ENCODE measurements at regions not wholly inside any gene's neighbourhood (a gene's known extent, or its start where the extent isn't known, plus 50 kb on each side); places are given as distances from the start of the nearest gene placed in this dataset.

DNA sequence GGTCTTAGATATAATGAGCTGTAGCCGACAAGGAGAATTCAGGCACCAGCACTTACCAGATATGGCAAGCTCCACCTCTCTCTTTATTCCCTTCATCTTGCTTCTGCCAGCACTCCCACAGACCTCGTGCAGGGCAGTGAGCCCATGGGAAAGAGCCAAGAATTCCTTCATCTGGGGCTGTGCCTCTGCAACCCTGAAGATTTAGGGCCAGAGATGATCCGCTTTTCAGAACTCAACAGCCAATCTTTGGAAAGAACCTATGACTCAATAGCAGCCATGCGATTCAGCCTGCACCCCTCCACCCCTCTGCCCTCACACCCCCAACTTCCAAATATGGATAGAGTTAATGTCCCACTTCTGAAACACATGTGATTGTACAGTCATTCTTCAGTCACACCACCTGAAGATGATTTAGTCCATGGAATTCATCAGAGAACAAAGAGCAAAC is 533.7 kb upstream of the TNP1 start:
- dilution Hi-C loops (cut with MboI; ENCODE audit: extremely low pct_ligation_motif_present, low sequenced_read_pairs), result no loop called here
- H3K4me3 ChIP-seq (ENCODE audit: control insufficient read depth in 2 of 3, extremely low read depth in 1 of 3, insufficient read depth in 2 of 3, low read depth in 1 of 3, low read length in 3 of 3), result peak overlapping the region; percentile 33 to 55 (median 47)
- H3K4me2 ChIP-seq (ENCODE audit: control insufficient read depth, extremely low read depth, insufficient read depth, low read depth, low read length), result peak overlapping the region; percentile 73
- peaks cover 3% of the 10 kb centered on the region for H3K9me3 ChIP-seq (ENCODE audit: control insufficient read depth, low read depth, low read length)
- DNase-seq (ENCODE audit: low read depth, low spot score), result peak; percentile 94
- peak; percentile 96 for FAIRE-seq
- peak overlapping the region; percentile 69 for H2AFZ ChIP-seq (ENCODE audit: control insufficient read depth, low read length)
- H3K9ac ChIP-seq (ENCODE audit: control insufficient read depth, extremely low read depth, insufficient read depth, low read length), result peak overlapping the region; percentile 61
- no peaks in the 10 kb centered on the region for H3K36me3 ChIP-seq (ENCODE audit: control insufficient read depth in 2 of 2, extremely low read depth in 1 of 2, insufficient read depth in 2 of 2, low read length in 2 of 2)
- no peak for TF ChIP-seq EZH2 (IDR thresholded peaks at IDR 0.05; ENCODE audit: low read length)
- TF ChIP-seq, protein P1, sequence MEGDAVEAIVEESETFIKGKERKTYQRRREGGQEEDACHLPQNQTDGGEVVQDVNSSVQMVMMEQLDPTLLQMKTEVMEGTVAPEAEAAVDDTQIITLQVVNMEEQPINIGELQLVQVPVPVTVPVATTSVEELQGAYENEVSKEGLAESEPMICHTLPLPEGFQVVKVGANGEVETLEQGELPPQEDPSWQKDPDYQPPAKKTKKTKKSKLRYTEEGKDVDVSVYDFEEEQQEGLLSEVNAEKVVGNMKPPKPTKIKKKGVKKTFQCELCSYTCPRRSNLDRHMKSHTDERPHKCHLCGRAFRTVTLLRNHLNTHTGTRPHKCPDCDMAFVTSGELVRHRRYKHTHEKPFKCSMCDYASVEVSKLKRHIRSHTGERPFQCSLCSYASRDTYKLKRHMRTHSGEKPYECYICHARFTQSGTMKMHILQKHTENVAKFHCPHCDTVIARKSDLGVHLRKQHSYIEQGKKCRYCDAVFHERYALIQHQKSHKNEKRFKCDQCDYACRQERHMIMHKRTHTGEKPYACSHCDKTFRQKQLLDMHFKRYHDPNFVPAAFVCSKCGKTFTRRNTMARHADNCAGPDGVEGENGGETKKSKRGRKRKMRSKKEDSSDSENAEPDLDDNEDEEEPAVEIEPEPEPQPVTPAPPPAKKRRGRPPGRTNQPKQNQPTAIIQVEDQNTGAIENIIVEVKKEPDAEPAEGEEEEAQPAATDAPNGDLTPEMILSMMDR (optimal IDR thresholded peaks at IDR 0.05 in 1 of 3, IDR thresholded peaks at IDR 0.05 in 1 of 3, conservative IDR thresholded peaks at IDR 0.05 in 1 of 3; ENCODE audit: extremely low read depth in 1 of 3, insufficient read depth in 2 of 3, low read length in 3 of 3), result no peak
- no peaks in the 10 kb centered on the region for H3K27me3 ChIP-seq (ENCODE audit: control insufficient read depth, extremely low read depth, insufficient read depth, low read length)
- no peaks in the 10 kb centered on the region for H3K79me2 ChIP-seq (ENCODE audit: control insufficient read depth, insufficient read depth, low read length)
- H4K20me1 ChIP-seq (ENCODE audit: control insufficient read depth, extremely low read depth, insufficient read depth, low read length), result no peaks in the 10 kb centered on the region
- peak overlapping the region; percentile 88 for H3K27ac ChIP-seq (ENCODE audit: control insufficient read depth, insufficient read depth, low read length)
- no peaks in the 10 kb centered on the region for H3K9me1 ChIP-seq (ENCODE audit: control insufficient read depth, extremely low read depth, insufficient read depth, low read length)
- peaks cover 14% of the 10 kb centered on the region for H3K4me1 ChIP-seq (ENCODE audit: control insufficient read depth, extremely low read depth, insufficient read depth, low read length)

DNA sequence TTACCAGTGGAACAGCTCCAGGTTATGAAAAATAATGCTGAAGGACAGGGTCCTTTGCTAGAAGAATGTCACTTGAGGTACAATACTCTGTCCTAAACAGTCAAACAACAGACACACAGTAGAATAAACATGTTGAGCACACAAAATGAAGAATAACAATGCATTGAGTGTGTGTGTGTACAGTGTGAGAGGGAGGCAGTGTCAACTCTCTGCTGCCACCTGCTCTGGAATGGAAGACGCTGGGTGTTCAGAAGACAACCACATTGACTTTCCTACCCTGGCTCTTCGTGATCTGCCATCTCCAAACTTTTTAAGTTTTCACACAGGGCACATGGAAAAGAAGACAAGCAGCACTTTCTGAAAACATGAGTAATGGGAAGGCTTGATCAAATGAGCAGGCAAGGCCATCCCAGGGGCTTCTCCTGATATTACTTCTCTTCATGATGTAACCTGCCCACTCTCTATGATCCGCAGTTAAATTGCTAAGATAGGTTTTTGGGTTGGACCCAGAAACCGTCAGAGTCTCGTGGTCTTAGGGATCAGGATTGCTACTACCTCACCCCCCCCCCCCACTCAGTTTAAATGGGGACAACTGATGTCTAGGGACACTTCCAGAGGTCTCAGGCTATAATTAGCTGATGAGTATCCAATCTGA is 533.2 kb upstream of the TNP1 start:
- Histone ChIP-seq H3K9me1 (ENCODE audit: control insufficient read depth, extremely low read depth, insufficient read depth, low read length) (no peaks in the 10 kb centered on the region), H3K27ac (ENCODE audit: control insufficient read depth, insufficient read depth, low read length) (peak overlapping the region; percentile 88), H3K4me3 (ENCODE audit: control insufficient read depth in 2 of 3, extremely low read depth in 1 of 3, insufficient read depth in 2 of 3, low read depth in 1 of 3, low read length in 3 of 3) (peak overlapping the region; percentile 33 to 55 (median 47)), H3K36me3 (ENCODE audit: control insufficient read depth in 2 of 2, extremely low read depth in 1 of 2, insufficient read depth in 2 of 2, low read length in 2 of 2) (no peaks in the 10 kb centered on the region), H3K79me2 (ENCODE audit: control insufficient read depth, insufficient read depth, low read length) (no peaks in the 10 kb centered on the region), H3K27me3 (ENCODE audit: control insufficient read depth, extremely low read depth, insufficient read depth, low read length) (no peaks in the 10 kb centered on the region), H3K9ac (ENCODE audit: control insufficient read depth, extremely low read depth, insufficient read depth, low read length) (peak overlapping the region; percentile 61), H3K9me3 (ENCODE audit: control insufficient read depth, low read depth, low read length) (peaks cover 3% of the 10 kb centered on the region), H4K20me1 (ENCODE audit: control insufficient read depth, extremely low read depth, insufficient read depth, low read length) (no peaks in the 10 kb centered on the region), H3K4me2 (ENCODE audit: control insufficient read depth, extremely low read depth, insufficient read depth, low read depth, low read length) (peak overlapping the region; percentile 73), H3K4me1 (ENCODE audit: control insufficient read depth, extremely low read depth, insufficient read depth, low read length) (peaks cover 14% of the 10 kb centered on the region), H2AFZ (ENCODE audit: control insufficient read depth, low read length) (peak overlapping the region; percentile 69)
- dilution Hi-C loops (cut with MboI; ENCODE audit: extremely low pct_ligation_motif_present, low sequenced_read_pairs), result no loop called here
- TF ChIP-seq, protein P1 (optimal IDR thresholded peaks at IDR 0.05 in 1 of 3, IDR thresholded peaks at IDR 0.05 in 1 of 3, conservative IDR thresholded peaks at IDR 0.05 in 1 of 3; ENCODE audit: extremely low read depth in 1 of 3, insufficient read depth in 2 of 3, low read length in 3 of 3), result peak in 2 of 3 experiments; percentile 12 to 48
- no peak for TF ChIP-seq EZH2 (IDR thresholded peaks at IDR 0.05; ENCODE audit: low read length)
- peak; percentile 77 for FAIRE-seq
- no peak for DNase-seq (ENCODE audit: low read depth, low spot score)

All from keratinocyte (primary cell).